ENCODE measurements at regions not wholly inside any gene's neighbourhood (a gene's known extent, or its start where the extent isn't known, plus 50 kb on each side); places are given as distances from the start of the nearest gene placed in this dataset.

DNA sequence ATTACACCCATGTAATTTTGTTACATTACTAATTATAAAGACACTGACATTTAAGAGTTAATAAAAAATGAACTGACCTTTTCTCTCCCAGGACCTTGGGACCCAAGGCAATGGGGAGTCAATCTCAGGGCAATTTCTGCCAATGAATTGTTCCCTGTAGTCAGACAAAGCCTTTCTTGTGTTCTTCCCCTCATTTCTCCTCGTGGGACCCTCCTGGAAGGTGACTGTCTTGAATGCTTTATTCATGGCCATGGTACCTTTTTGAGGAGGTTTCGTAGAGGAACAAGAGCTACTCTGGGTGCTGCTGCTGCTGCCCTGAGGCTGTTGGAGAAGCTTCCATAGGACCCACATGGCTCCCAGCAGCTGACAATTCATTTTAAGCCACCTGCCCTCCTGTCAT is 190.3 kb downstream of the SNX18 start:
- Histone ChIP-seq H3K4me2 (ENCODE audit: low read depth, low read length) (no peak overlapping the region), H3F3A (ENCODE audit: insufficient read depth, low read length) (no peaks in the 10 kb centered on the region), H3K9ac (ENCODE audit: low read length) (no peak overlapping the region), H2AFZ (ENCODE audit: low read length) (no peak overlapping the region), H3K79me2 (ENCODE audit: low read length) (no peaks in the 10 kb centered on the region), H3K4me1 (ENCODE audit: low read length) (no peaks in the 10 kb centered on the region), H3K9me3 (replicated peaks; ENCODE audit: insufficient read depth, low read length) (no peaks in the 10 kb centered on the region), H3K27me3 (replicated peaks; ENCODE audit: insufficient read depth, low read length) (no peaks in the 10 kb centered on the region), H4K20me1 (ENCODE audit: insufficient read depth, low read length) (no peaks in the 10 kb centered on the region), H3K4me3 (ENCODE audit: low read length) (no peak overlapping the region), H3K36me3 (replicated peaks; ENCODE audit: insufficient read depth, low read length) (no peaks in the 10 kb centered on the region), H3K9me2 (replicated peaks; ENCODE audit: insufficient read depth, low read length) (no peaks in the 10 kb centered on the region), H3K27ac (ENCODE audit: low read length) (no peak overlapping the region)
- no peak for TF ChIP-seq EZH2 (optimal IDR thresholded peaks at IDR 0.05; ENCODE audit: low read depth, low read length)
- TF ChIP-seq EZH2phosphoT487 (IDR thresholded peaks at IDR 0.05; ENCODE audit: low read length): no peak
- TF ChIP-seq, protein P1, sequence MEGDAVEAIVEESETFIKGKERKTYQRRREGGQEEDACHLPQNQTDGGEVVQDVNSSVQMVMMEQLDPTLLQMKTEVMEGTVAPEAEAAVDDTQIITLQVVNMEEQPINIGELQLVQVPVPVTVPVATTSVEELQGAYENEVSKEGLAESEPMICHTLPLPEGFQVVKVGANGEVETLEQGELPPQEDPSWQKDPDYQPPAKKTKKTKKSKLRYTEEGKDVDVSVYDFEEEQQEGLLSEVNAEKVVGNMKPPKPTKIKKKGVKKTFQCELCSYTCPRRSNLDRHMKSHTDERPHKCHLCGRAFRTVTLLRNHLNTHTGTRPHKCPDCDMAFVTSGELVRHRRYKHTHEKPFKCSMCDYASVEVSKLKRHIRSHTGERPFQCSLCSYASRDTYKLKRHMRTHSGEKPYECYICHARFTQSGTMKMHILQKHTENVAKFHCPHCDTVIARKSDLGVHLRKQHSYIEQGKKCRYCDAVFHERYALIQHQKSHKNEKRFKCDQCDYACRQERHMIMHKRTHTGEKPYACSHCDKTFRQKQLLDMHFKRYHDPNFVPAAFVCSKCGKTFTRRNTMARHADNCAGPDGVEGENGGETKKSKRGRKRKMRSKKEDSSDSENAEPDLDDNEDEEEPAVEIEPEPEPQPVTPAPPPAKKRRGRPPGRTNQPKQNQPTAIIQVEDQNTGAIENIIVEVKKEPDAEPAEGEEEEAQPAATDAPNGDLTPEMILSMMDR (IDR thresholded peaks at IDR 0.05; ENCODE audit: low read length): no peak
- DNase-seq: no peak

GRCh38 chr5:54705994-54706653 is 188.6 kb downstream of the SNX18 start:
- Histone ChIP-seq H2AFZ (ENCODE audit: low read length) (no peak overlapping the region), H4K20me1 (ENCODE audit: insufficient read depth, low read length) (no peaks in the 10 kb centered on the region), H3F3A (ENCODE audit: insufficient read depth, low read length) (no peaks in the 10 kb centered on the region), H3K9me2 (replicated peaks; ENCODE audit: insufficient read depth, low read length) (no peaks in the 10 kb centered on the region), H3K9ac (ENCODE audit: low read length) (no peak overlapping the region), H3K79me2 (ENCODE audit: low read length) (no peaks in the 10 kb centered on the region), H3K4me2 (ENCODE audit: low read depth, low read length) (no peak overlapping the region), H3K36me3 (replicated peaks; ENCODE audit: insufficient read depth, low read length) (no peaks in the 10 kb centered on the region), H3K27ac (ENCODE audit: low read length) (no peak overlapping the region), H3K27me3 (replicated peaks; ENCODE audit: insufficient read depth, low read length) (no peaks in the 10 kb centered on the region), H3K9me3 (replicated peaks; ENCODE audit: insufficient read depth, low read length) (no peaks in the 10 kb centered on the region), H3K4me1 (ENCODE audit: low read length) (no peaks in the 10 kb centered on the region), H3K4me3 (ENCODE audit: low read length) (no peak overlapping the region)
- TF ChIP-seq EZH2phosphoT487 (IDR thresholded peaks at IDR 0.05; ENCODE audit: low read length) (no peak), EZH2 (optimal IDR thresholded peaks at IDR 0.05; ENCODE audit: low read depth, low read length) (no peak)
- TF ChIP-seq, protein P1 (IDR thresholded peaks at IDR 0.05; ENCODE audit: low read length): no peak
- no peak for DNase-seq

DNA sequence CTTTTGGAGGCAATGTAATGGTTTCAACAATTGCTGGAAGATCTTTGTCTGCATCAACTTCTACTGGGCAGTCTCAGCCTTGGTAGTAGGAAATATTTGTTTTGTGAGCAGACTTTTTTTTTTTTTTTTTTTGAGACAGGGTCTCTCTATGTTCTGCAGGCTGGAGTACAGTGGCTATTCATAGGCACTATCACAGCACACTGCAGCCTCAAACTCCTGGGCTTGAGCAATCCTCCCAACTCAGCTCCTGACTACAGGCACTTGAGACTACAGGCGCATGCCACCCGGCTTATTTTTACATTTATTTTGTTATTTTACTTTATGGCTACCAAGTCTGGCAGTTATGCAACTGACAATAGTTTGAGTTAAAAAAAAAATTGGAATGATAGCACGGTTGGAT is 187.3 kb downstream of the SNX18 start:
- no peak overlapping the region for H3K9ac ChIP-seq (ENCODE audit: low read length)
- H3K36me3 ChIP-seq (replicated peaks; ENCODE audit: insufficient read depth, low read length): no peaks in the 10 kb centered on the region
- H3K27ac ChIP-seq (ENCODE audit: low read length): no peak overlapping the region
- no peaks in the 10 kb centered on the region for H4K20me1 ChIP-seq (ENCODE audit: insufficient read depth, low read length)
- H3K9me2 ChIP-seq (replicated peaks; ENCODE audit: insufficient read depth, low read length): no peaks in the 10 kb centered on the region
- H3K79me2 ChIP-seq (ENCODE audit: low read length): no peaks in the 10 kb centered on the region
- H3K27me3 ChIP-seq (replicated peaks; ENCODE audit: insufficient read depth, low read length): no peaks in the 10 kb centered on the region
- no peak overlapping the region for H3K4me2 ChIP-seq (ENCODE audit: low read depth, low read length)
- H2AFZ ChIP-seq (ENCODE audit: low read length): no peak overlapping the region
- DNase-seq: no peak
- H3K4me3 ChIP-seq (ENCODE audit: low read length): no peak overlapping the region
- no peaks in the 10 kb centered on the region for H3K9me3 ChIP-seq (replicated peaks; ENCODE audit: insufficient read depth, low read length)
- no peaks in the 10 kb centered on the region for H3K4me1 ChIP-seq (ENCODE audit: low read length)
- no peak for TF ChIP-seq EZH2 (optimal IDR thresholded peaks at IDR 0.05; ENCODE audit: low read depth, low read length)
- TF ChIP-seq EZH2phosphoT487 (IDR thresholded peaks at IDR 0.05; ENCODE audit: low read length): no peak
- TF ChIP-seq, protein P1 (IDR thresholded peaks at IDR 0.05; ENCODE audit: low read length): no peak
- no peaks in the 10 kb centered on the region for H3F3A ChIP-seq (ENCODE audit: insufficient read depth, low read length)
